Glutamatergic neuron (in vitro differentiated cells): ENCODE measurements at regions not wholly inside any gene's neighbourhood (a gene's known extent, or its start where the extent isn't known, plus 50 kb on each side); places are given as distances from the start of the nearest gene placed in this dataset.

ENCODE experiments used
- DNase-seq: peaks from one replicate; pipeline ENCODE4 v3.0.0; 2022
- H3K27ac Mint-ChIP-seq: one replicate; pipeline ENCODE4 v1.8.0; 2020; ENCODE audit warnings: mild to moderate bottlenecking, mixed read lengths, inconsistent platforms; ENCODE audit not compliant: unreplicated experiment
- H3K27me3 Mint-ChIP-seq: one replicate; pipeline ENCODE4 v1.8.0; 2020; ENCODE audit warnings: mild to moderate bottlenecking, moderate library complexity, mixed read lengths, inconsistent platforms; ENCODE audit not compliant: unreplicated experiment
- H3K36me3 Mint-ChIP-seq: one replicate; pipeline ENCODE4 v1.8.0; 2020; ENCODE audit warnings: mild to moderate bottlenecking, mixed read lengths, inconsistent platforms; ENCODE audit not compliant: unreplicated experiment
- H3K4me1 Mint-ChIP-seq: one replicate; pipeline ENCODE4 v1.8.0; 2020; ENCODE audit warnings: mild to moderate bottlenecking, low read depth, mixed read lengths, inconsistent platforms; ENCODE audit not compliant: unreplicated experiment
- H3K4me3 Mint-ChIP-seq: one replicate; pipeline ENCODE4 v1.8.0; 2020; ENCODE audit warnings: mild to moderate bottlenecking, mixed read lengths, inconsistent platforms; ENCODE audit not compliant: unreplicated experiment
- H3K9me3 Mint-ChIP-seq: one replicate; pipeline ENCODE4 v1.8.0; 2020; ENCODE audit warnings: mild to moderate bottlenecking, moderate library complexity, mixed read lengths, inconsistent platforms; ENCODE audit not compliant: unreplicated experiment
- TF ChIP-seq, protein P1 (sequence below): fragments of 200-600 bp; sonication (generic); IDR thresholded peaks from one replicate; pipeline ENCODE4 v1.5.0; 2021; ENCODE audit not compliant: partially characterized antibody, unreplicated experiment

DNA sequence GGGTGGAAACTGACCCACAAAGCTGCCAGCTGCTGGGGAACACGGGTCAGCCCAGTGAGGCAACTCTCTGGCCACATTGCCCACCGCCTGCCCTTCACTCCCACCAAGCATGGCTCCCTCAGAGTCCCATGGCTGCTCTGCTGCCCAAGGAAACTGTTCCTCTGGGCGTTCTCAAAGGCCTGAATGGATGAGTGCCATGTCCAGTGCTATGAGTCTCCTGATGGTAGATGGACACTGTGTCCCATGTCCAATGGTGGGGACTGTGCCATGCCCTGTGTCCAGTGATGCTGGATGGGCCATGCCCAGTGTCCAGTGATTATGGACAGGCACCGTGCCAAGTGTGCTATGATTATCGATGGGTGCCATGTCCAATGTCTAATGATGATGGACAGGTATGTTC lies 88.8 kb downstream of the ANKRD10 start:
- TF ChIP-seq, protein P1, sequence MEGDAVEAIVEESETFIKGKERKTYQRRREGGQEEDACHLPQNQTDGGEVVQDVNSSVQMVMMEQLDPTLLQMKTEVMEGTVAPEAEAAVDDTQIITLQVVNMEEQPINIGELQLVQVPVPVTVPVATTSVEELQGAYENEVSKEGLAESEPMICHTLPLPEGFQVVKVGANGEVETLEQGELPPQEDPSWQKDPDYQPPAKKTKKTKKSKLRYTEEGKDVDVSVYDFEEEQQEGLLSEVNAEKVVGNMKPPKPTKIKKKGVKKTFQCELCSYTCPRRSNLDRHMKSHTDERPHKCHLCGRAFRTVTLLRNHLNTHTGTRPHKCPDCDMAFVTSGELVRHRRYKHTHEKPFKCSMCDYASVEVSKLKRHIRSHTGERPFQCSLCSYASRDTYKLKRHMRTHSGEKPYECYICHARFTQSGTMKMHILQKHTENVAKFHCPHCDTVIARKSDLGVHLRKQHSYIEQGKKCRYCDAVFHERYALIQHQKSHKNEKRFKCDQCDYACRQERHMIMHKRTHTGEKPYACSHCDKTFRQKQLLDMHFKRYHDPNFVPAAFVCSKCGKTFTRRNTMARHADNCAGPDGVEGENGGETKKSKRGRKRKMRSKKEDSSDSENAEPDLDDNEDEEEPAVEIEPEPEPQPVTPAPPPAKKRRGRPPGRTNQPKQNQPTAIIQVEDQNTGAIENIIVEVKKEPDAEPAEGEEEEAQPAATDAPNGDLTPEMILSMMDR, result no peak
- Mint-ChIP-seq H3K9me3 (no peaks in the 10 kb centered on the region), H3K4me3 (no peak overlapping the region), H3K27me3 (peaks cover 2% of the 10 kb centered on the region), H3K4me1 (no peaks in the 10 kb centered on the region), H3K36me3 (no peaks in the 10 kb centered on the region), H3K27ac (no peak overlapping the region)
- DNase-seq, result no peak

DNA sequence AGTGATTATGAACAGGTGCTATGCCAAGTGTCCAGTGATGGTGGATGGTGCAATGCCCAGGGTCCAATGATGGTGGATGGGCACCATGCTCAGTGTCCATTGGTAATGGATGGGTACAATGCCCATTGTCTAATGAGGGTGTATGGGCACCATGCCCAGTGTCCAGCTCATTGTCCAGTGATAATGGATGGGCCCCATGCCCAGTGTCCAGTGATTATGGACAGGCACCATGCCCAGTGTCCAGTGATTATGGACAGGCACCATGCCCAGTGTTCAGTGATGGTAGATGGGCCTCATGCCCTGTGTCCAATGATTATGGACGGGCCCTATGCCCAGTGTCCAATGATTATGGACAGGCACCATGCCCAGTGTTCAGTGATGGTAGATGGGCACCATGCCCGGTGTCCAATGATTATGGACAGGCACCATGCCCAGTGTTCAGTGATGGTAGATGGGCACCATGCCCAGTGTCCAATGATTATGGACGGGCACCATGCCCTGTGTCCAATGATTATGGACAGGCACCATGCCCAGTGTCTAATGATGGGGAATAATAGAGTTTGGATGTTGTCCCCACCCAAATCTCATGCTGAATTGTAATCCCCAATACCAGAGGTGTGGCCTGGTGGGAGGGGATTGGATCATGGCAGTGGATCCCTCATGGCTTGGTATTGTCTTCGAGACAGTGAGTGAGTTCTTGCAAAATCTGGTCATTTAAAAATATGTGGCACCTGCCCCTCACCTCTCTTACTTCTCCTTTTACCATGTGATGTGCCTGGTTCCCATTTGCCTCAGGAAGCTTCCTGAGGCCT lies 87.8 kb downstream of the ANKRD10 start:
- no peaks in the 10 kb centered on the region for H3K9me3 Mint-ChIP-seq
- H3K36me3 Mint-ChIP-seq, result peaks cover 1% of the 10 kb centered on the region
- no peak for DNase-seq
- H3K27ac Mint-ChIP-seq, result no peak overlapping the region
- TF ChIP-seq, protein P1, result no peak
- no peaks in the 10 kb centered on the region for H3K4me1 Mint-ChIP-seq
- peaks cover 2% of the 10 kb centered on the region for H3K27me3 Mint-ChIP-seq
- H3K4me3 Mint-ChIP-seq, result no peak overlapping the region
